ENCODE measurements at regions not wholly inside any gene's neighbourhood (a gene's known extent, or its start where the extent isn't known, plus 50 kb on each side); places are given as distances from the start of the nearest gene placed in this dataset.

- TF ChIP-seq CTCF (IDR thresholded peaks at IDR 0.05; ENCODE audit: insufficient read depth, low read length): no peak
- peak; percentile 43 for DNase-seq (ENCODE audit: low read depth)
- peak overlapping the region; percentile 98 for H3K4me3 ChIP-seq (ENCODE audit: low read depth, low read length)
Measured at GRCh38 chr22:46081036-46081830, 69.1 kb upstream of the PPARA start.

GRCh38 chr22:46081831-46082210, 68.5 kb upstream of the PPARA start:
- H3K4me3 ChIP-seq (ENCODE audit: low read depth, low read length): peak overlapping the region; percentile 98
- TF ChIP-seq CTCF (IDR thresholded peaks at IDR 0.05; ENCODE audit: insufficient read depth, low read length): no peak
- DNase-seq (ENCODE audit: low read depth): peak; percentile 52

- peak overlapping the region; percentile 98 for H3K4me3 ChIP-seq (ENCODE audit: low read depth, low read length)
- no peak for TF ChIP-seq CTCF (IDR thresholded peaks at IDR 0.05; ENCODE audit: insufficient read depth, low read length)
- DNase-seq (ENCODE audit: low read depth): peak; percentile 55
Measured at GRCh38 chr22:46082633-46083032, 67.7 kb upstream of the PPARA start.

- peak; percentile 33 for DNase-seq (ENCODE audit: low read depth)
- H3K4me3 ChIP-seq (ENCODE audit: low read depth, low read length): peak overlapping the region; percentile 98
Measured at GRCh38 chr22:46083383-46084350, 66.7 kb upstream of the PPARA start.

GRCh38 chr22:46084376-46084775, 66.0 kb upstream of the PPARA start:
- DNase-seq (ENCODE audit: low read depth): no peak
- no peak for TF ChIP-seq CTCF (IDR thresholded peaks at IDR 0.05; ENCODE audit: insufficient read depth, low read length)
- peak overlapping the region; percentile 98 for H3K4me3 ChIP-seq (ENCODE audit: low read depth, low read length)

More at GRCh38 chr22:46083383-46084350, 66.7 kb upstream of the PPARA start:
- no peak for TF ChIP-seq CTCF (IDR thresholded peaks at IDR 0.05; ENCODE audit: insufficient read depth, low read length)

- peak overlapping the region; percentile 98 for H3K4me3 ChIP-seq (ENCODE audit: low read depth, low read length)
- peak; percentile 92 for DNase-seq (ENCODE audit: low read depth)
Measured at GRCh38 chr22:46084943-46085827, 65.1 kb upstream of the PPARA start.

More at GRCh38 chr22:46084943-46085827, 65.1 kb upstream of the PPARA start:
- no peak for TF ChIP-seq CTCF (IDR thresholded peaks at IDR 0.05; ENCODE audit: insufficient read depth, low read length)
